GM21367 (cell line): ENCODE measurements at regions not wholly inside any gene's neighbourhood (a gene's known extent, or its start where the extent isn't known, plus 50 kb on each side); places are given as distances from the start of the nearest gene placed in this dataset.

Experiments used
- ATAC-seq: cut with Tn5 transposase; IDR thresholded peaks from one replicate; pipeline ENCODE4 v1.9.1; 2021; ENCODE audit not compliant: unreplicated experiment

- no peak for ATAC-seq
Measured at GRCh38 chr2:146661473-146662096, 1183.2 kb upstream of the ACVR2A start.

DNA sequence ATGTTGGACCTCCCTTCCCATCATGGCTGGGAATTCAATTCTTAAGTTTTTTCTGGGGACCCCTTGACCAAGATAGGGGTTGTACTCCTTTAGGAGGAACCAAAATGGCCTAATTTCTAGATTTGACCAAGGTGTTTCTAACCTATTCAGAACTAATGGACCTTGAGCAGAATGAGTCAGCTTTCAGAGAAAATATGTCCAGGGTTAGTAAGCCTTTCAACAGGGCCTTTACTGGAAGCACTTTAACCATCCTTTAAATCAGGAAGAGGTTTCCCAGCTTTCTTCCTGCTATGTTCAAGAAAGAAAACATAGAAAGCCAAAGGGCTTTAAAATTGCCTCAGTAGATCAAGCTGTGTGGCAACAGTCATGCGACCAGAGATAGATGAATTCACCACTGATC, 1184.9 kb upstream of the ACVR2A start:
- no peak for ATAC-seq

- no peak for ATAC-seq
Measured at GRCh38 chr2:146652311-146652710, 1192.5 kb upstream of the ACVR2A start.

- ATAC-seq: no peak
Measured at GRCh38 chr2:146651361-146651760, 1193.5 kb upstream of the ACVR2A start.

GRCh38 chr2:146642066-146642465, 1202.8 kb upstream of the ACVR2A start:
- no peak for ATAC-seq

- ATAC-seq: no peak
Measured at GRCh38 chr2:146634230-146635097, 1210.4 kb upstream of the ACVR2A start.

DNA sequence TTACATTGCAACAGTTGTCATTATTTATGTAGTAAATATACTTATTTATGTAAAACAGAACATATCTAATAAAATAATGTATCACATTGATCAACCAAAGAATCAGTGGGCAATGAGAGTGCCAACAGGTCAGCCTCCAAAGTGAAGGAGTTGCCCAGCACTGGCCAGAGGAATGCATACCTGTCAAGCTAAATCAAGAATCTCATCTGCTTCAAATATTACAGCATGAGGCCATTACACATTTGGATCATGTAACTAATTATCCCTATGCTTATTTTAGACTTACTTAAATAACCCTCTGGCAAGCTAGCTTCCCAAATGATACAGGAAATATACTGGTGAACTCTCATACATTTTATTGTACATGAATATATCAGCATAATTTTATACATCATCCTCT, 1211.7 kb upstream of the ACVR2A start:
- ATAC-seq: no peak

DNA sequence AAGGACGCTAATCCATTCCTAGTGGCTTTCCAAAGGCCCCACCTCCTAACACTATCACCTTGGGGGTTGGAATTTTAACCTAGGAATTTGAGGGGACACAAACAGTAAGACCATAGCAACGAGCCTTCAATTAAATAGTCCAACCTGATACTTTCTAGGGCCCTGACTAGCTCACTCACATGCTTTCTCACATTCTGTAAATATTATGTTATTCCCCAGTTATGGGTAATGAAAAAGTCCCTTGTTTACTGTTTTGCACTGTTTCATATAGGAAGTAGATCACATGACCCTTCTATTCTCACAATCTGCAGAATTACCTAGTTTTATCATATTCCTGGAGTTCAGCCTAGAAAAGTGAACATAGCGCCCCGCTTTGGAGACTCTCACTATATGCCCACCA, 1212.1 kb upstream of the ACVR2A start:
- ATAC-seq: no peak

DNA sequence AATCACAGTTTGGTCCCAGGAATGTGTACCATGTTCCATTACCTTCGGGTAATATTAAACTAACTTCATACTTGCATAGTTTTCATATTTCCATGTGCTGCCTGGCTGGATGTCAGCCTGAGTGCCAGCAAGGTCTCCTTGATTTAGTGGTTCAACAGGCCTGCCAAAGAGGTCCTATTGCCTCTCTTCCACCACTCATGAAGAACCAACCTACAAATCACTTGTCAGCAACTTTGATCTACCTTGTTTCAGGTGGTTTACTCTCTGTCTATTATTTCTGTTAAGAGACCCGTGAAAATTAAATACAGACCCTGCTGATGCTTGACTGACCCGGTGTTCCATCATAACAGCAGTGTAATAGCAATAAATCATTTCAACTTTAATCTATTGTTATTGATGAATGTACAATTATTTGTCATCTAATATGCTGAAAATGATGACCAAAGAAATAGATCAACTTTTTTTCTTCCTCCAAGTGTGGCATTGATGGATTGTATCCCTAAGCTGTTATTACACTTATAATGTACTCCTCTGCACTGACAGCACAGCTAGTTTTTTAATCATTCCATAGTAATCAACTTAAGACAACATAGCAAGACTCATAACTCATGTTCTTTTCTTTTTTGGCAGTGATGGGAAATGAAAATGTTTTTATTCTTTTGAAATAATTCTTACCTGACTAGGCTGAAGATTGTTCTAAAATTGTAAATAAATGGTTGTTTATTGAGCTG, 1220.2 kb upstream of the ACVR2A start:
- ATAC-seq: no peak

DNA sequence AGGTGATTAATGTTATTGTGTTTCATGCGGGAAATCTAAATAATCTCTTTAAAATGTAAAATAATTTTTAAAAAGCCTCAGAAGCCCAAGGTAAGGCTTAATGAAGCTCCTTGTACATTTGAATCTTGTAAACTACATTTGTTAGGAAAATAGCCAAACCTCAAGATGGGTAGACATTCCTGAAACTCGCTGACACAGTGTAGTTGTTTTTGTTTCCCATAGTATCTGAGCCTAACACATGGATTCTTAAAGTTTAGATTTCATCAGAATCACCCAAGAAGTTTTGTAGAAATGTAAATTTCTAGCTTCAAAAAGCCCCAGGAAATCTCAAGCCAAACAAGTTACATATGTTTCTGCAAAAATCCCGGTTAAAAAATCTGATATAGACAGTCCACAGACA, 1221.1 kb upstream of the ACVR2A start:
- ATAC-seq: no peak

- no peak for ATAC-seq
Measured at GRCh38 chr2:146621656-146622055, 1223.2 kb upstream of the ACVR2A start.

GRCh38 chr2:146615778-146616177, 1229.1 kb upstream of the ACVR2A start:
- no peak for ATAC-seq

DNA sequence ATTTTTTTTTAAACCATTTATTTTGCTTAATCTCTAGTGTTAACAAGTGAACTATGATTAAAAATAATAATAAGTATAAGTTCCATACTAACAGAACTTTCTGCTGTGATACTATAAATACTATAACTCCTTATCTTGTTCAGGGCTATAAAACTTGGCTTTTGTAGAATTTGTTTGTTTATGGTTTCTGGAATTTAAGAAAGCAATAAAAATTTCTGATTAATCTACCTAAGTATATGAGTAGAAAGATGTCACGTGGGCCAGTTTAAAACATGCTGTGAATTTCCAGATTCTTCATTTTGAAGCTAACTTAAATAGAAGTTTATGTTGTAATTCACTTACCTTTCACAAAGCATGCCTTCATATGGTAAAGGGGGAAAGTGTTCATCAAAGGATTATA, 1236.3 kb upstream of the ACVR2A start:
- no peak for ATAC-seq

- no peak for ATAC-seq
Measured at GRCh38 chr2:146604521-146604920, 1240.3 kb upstream of the ACVR2A start.

DNA sequence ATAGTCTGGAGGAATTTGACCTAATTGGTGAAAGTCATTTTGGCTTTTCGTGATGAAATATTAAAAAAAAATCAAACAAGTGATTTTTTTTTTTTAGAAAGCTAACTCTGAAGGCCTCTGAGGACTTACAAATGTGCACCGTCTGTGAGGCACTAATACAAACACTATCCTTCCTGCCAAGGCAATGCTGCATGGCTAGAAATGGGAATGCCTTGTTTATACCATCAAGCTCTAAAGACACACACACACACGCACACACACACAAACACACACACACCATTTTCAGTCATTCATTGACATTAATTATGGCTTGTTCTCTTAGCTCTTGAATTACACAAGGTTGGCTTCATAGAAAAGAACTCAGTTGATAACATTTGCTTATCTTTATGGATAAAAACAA, 1242.0 kb upstream of the ACVR2A start:
- ATAC-seq: no peak

GRCh38 chr2:146602383-146602782, 1242.4 kb upstream of the ACVR2A start:
- ATAC-seq: no peak

DNA sequence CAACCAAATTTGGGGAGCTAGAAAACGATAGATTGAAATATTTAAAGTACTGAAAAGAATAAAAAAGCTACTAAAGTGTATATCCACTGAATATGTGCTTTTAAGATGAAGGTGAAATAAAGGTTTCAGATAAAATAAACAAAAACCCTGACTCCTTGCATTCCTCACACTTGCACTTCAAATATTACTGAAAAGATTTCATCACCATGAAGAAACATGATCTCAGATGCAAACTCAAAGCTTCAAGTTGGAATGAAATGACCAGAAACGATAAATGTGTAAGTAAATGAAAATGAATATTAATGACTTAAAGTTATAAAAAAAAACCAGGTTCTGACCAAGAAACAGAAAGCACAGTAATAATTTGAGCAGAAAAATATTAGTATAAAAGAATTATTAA, 1246.0 kb upstream of the ACVR2A start:
- ATAC-seq: no peak

GRCh38 chr2:146597291-146597690, 1247.5 kb upstream of the ACVR2A start:
- ATAC-seq: no peak

DNA sequence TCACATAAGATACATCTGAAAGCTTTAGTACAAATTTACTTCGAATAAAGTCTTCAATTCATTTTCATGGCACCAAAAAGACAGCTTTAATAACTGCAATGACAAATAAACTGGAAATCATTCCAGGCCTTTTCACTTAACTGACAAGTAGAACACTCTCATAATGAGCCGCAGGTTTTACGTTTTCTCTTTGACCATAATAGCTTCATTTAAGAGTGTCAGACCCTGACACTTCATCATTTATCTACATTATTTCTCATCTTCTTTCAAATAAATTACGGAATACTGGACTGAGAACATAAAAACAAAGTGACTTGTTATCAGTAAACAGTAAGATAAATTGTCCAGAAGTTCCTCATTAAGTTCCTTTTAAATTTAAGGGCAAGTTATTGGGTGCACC, 1252.9 kb upstream of the ACVR2A start:
- no peak for ATAC-seq

- ATAC-seq: no peak
Measured at GRCh38 chr2:146587291-146587713, 1257.5 kb upstream of the ACVR2A start.

- ATAC-seq: no peak
Measured at GRCh38 chr2:146584316-146584715, 1260.5 kb upstream of the ACVR2A start.
